Tibial artery (tissue), 4 donors: ENCODE measurements at regions not wholly inside any gene's neighbourhood (a gene's known extent, or its start where the extent isn't known, plus 50 kb on each side); places are given as distances from the start of the nearest gene placed in this dataset.

Source experiments
- DNase-seq, 2 donors: peaks; one replicate each; pipeline ENCODE4 v3.0.0-alpha.2; 2019
- H3K27ac ChIP-seq, 2 donors: fragments of 200-600 bp; sonication (generic) in 1 of 2; 1 replicate in 1 of 2; 2 replicates in 1 of 2; pipeline ENCODE4 v1.5.1; 2018 to 2019; ENCODE audit warnings: mild to moderate bottlenecking in 1 of 2
- H3K27me3 ChIP-seq, 2 donors: fragments of 200-600 bp; sonication (generic) in 1 of 2; one replicate each; pipeline versions ENCODE4 v1.5.1 to v1.6.0; 2016 to 2019
- H3K36me3 ChIP-seq, 3 donors: fragments of 200-600 bp; sonication (generic) in 2 of 3; one replicate each; pipeline ENCODE4 v1.5.1; 2016 to 2019; ENCODE audit warnings: mild to moderate bottlenecking in 2 of 3
- H3K4me1 ChIP-seq, 4 donors: fragments of 200-600 bp; sonication (generic) in 2 of 4; 1 replicate in 3 of 4; 2 replicates in 1 of 4; pipeline ENCODE4 v1.5.1; 2016 to 2019
- H3K4me3 ChIP-seq, 2 donors: fragments of 200-600 bp; sonication (generic) in 1 of 2; 1 replicate in 1 of 2; 2 replicates in 1 of 2; pipeline ENCODE4 v1.5.1; 2018 to 2019; ENCODE audit warnings: mild to moderate bottlenecking in 2 of 2
- H3K9me3 ChIP-seq, 3 donors: fragments of 200-600 bp; sonication (generic) in 1 of 3; one replicate each; pipeline ENCODE4 v1.5.1; 2016 to 2019
- intact Hi-C: fragments of 100-400 bp; cut with DNase I; formaldehyde crosslinking; loops from one replicate; pipeline ENCODE4 v1.15.0; 2023; ENCODE audit warnings: low total_unique reads
- TF ChIP-seq, protein P1 (sequence below), 2 experiments: fragments of 200-600 bp in 1 of 2; fragments of 450-650 bp in 1 of 2; IDR thresholded peaks; one replicate each; pipeline ENCODE4 v1.5.1; 2017 to 2019; ENCODE audit warnings: antibody characterized with exemption in 2 of 2, mild to moderate bottlenecking in 1 of 2, moderate library complexity in 1 of 2

GRCh38 chr11:112539741-112540140 is 279.1 kb upstream of the PLET1 start:
- H3K27ac ChIP-seq = no peak overlapping the region
- no peaks in the 10 kb centered on the region for H3K36me3 ChIP-seq
- intact Hi-C loops = no loop called here
- H3K27me3 ChIP-seq = no peaks in the 10 kb centered on the region
- no peaks in the 10 kb centered on the region for H3K9me3 ChIP-seq
- no peak for DNase-seq
- no peak overlapping the region for H3K4me3 ChIP-seq
- H3K4me1 ChIP-seq = peaks cover 0 to 15% (median 12%) of the 10 kb centered on the region in 4 donors
- TF ChIP-seq, protein P1, sequence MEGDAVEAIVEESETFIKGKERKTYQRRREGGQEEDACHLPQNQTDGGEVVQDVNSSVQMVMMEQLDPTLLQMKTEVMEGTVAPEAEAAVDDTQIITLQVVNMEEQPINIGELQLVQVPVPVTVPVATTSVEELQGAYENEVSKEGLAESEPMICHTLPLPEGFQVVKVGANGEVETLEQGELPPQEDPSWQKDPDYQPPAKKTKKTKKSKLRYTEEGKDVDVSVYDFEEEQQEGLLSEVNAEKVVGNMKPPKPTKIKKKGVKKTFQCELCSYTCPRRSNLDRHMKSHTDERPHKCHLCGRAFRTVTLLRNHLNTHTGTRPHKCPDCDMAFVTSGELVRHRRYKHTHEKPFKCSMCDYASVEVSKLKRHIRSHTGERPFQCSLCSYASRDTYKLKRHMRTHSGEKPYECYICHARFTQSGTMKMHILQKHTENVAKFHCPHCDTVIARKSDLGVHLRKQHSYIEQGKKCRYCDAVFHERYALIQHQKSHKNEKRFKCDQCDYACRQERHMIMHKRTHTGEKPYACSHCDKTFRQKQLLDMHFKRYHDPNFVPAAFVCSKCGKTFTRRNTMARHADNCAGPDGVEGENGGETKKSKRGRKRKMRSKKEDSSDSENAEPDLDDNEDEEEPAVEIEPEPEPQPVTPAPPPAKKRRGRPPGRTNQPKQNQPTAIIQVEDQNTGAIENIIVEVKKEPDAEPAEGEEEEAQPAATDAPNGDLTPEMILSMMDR (IDR thresholded peaks at IDR 0.05) = no peak

DNA sequence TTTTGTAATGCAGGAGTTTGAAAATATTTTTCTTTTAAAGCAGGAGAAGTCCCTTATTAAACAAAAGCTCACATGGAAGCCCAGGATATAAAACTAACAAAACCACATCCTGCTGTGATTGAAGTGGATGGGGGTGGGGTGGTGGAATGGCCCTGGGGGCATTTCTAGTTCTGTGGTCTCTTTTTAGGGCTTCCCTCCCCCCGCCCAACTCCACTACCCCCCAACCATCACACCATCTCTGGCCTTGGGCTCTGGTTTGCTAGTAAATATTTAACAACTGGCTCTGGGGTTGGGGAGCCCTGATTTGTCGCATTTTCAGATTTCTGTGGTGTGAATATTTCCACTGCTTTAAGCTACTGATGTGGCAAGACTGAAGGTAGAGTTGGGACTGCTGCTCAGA is 279.6 kb upstream of the PLET1 start:
- H3K36me3 ChIP-seq = no peaks in the 10 kb centered on the region
- TF ChIP-seq, protein P1 (IDR thresholded peaks at IDR 0.05) = no peak
- intact Hi-C loops = no loop called here
- no peak overlapping the region for H3K4me3 ChIP-seq
- peaks cover 0 to 15% (median 12%) of the 10 kb centered on the region in 4 donors for H3K4me1 ChIP-seq
- no peak for DNase-seq
- no peaks in the 10 kb centered on the region for H3K27me3 ChIP-seq
- H3K27ac ChIP-seq = no peak overlapping the region
- H3K9me3 ChIP-seq = no peaks in the 10 kb centered on the region

DNA sequence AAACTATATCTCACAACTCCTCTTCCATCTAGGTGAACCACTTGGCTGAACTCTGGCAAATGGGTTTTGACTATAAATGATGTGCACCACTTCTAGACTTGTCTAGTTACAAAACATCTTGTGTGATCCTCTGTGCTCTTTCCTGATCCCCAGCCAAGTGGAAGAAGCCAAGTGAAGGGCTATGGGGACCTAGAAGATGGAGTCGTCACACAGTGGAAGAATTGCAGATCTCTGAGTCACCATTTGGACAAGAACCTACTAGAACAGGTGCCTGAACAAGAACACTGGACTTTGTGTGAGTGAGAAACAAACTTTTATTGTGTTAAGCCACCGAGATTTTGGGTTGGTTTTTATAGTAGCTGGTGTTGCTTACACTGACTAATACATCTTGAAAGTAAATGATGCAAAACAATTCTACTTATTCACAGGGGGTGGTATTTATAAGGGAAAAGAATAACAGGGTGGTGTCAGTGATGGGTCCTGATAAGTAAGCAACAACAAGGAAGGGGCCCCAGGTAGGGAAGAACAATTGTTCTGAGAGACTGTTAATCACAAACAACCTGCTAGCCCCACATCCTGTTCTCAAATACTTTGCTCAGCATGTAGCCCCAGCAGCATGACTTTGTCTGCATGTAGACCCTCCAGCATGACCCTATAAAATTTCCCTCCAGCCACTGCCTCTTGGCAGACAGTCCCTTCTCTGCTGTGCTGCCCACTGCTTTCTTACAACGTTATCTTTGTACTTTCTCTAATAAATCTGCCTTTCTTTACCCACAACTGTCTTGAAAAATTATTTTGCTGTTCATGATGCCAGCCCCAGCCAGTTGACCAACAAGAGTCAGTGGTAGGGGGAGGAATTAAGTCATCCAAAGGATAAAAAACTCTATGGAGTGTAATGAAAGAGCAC is 280.7 kb upstream of the PLET1 start:
- Histone ChIP-seq H3K36me3 (no peaks in the 10 kb centered on the region), H3K4me1 (peaks cover 0 to 15% (median 12%) of the 10 kb centered on the region in 4 donors), H3K9me3 (no peaks in the 10 kb centered on the region), H3K27me3 (no peaks in the 10 kb centered on the region), H3K27ac (no peak overlapping the region), H3K4me3 (no peak overlapping the region)
- intact Hi-C loops = no loop called here
- DNase-seq = no peak
- TF ChIP-seq, protein P1 (IDR thresholded peaks at IDR 0.05) = no peak

DNA sequence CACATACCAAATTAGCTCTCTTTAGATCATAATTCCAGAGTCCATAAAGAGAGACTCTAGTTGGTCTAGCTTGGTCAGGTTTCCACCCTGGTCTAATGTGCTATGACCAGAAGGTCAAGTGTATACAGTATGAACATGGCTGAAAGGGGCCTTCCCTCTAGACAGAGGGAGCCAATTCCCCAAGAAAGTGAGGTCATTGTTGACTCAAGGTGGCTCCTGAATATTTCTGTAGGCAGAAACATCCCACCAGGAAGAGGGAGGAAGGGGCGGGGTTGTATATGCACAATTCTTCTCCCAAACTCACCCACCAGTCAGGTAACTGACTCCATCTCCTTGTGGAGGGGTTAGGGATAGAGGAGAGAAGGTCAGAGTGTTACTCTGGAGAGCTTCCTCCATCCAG is 281.8 kb upstream of the PLET1 start:
- Histone ChIP-seq H3K4me3 (no peak overlapping the region), H3K27ac (no peak overlapping the region), H3K4me1 (peaks cover 0 to 15% (median 12%) of the 10 kb centered on the region in 4 donors), H3K36me3 (no peaks in the 10 kb centered on the region), H3K27me3 (no peaks in the 10 kb centered on the region), H3K9me3 (no peaks in the 10 kb centered on the region)
- intact Hi-C loops = no loop called here
- TF ChIP-seq, protein P1 (IDR thresholded peaks at IDR 0.05) = no peak
- no peak for DNase-seq

DNA sequence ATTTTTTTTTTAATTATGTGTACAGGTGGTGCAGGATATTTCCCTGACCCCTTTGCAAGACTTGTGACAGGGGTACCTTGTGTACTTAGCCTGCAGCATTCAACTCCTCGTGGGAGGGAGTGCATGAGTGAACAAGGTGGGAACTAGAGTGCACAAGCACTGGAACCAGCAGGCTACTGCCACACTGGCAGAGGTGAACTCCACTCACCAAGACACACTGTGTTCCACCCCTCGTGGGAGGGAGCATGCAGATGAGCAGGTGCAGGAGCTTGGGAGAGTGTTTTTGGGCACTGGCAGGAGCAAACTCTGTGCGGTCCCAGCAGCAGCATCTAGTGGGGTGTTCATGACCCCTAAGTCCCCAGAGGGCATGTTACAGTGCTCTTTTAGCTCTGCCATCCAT is 282.7 kb upstream of the PLET1 start:
- H3K27ac ChIP-seq = no peak overlapping the region
- H3K36me3 ChIP-seq = no peaks in the 10 kb centered on the region
- H3K9me3 ChIP-seq = no peaks in the 10 kb centered on the region
- intact Hi-C loops = no loop called here
- peaks cover 0 to 14% (median 12%) of the 10 kb centered on the region in 4 donors for H3K4me1 ChIP-seq
- DNase-seq = no peak
- H3K27me3 ChIP-seq = no peaks in the 10 kb centered on the region
- TF ChIP-seq, protein P1 (IDR thresholded peaks at IDR 0.05) = no peak
- no peak overlapping the region for H3K4me3 ChIP-seq
